ENCODE measurements at regions not wholly inside any gene's neighbourhood (a gene's known extent, or its start where the extent isn't known, plus 50 kb on each side); places are given as distances from the start of the nearest gene placed in this dataset.

GRCh38 chr4:22179124-22179874 lies 230.7 kb upstream of the KCNIP4 start:
- H3K4me3 ChIP-seq (ENCODE audit: control insufficient read depth, low read depth, low read length): no peak overlapping the region
- TF ChIP-seq, protein P1, sequence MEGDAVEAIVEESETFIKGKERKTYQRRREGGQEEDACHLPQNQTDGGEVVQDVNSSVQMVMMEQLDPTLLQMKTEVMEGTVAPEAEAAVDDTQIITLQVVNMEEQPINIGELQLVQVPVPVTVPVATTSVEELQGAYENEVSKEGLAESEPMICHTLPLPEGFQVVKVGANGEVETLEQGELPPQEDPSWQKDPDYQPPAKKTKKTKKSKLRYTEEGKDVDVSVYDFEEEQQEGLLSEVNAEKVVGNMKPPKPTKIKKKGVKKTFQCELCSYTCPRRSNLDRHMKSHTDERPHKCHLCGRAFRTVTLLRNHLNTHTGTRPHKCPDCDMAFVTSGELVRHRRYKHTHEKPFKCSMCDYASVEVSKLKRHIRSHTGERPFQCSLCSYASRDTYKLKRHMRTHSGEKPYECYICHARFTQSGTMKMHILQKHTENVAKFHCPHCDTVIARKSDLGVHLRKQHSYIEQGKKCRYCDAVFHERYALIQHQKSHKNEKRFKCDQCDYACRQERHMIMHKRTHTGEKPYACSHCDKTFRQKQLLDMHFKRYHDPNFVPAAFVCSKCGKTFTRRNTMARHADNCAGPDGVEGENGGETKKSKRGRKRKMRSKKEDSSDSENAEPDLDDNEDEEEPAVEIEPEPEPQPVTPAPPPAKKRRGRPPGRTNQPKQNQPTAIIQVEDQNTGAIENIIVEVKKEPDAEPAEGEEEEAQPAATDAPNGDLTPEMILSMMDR (IDR thresholded peaks at IDR 0.05; ENCODE audit: control insufficient read depth, insufficient read depth, low read depth, low read length, missing control alignments): no peak
- DNase-seq (ENCODE audit: low read depth): peak; percentile 73

DNA sequence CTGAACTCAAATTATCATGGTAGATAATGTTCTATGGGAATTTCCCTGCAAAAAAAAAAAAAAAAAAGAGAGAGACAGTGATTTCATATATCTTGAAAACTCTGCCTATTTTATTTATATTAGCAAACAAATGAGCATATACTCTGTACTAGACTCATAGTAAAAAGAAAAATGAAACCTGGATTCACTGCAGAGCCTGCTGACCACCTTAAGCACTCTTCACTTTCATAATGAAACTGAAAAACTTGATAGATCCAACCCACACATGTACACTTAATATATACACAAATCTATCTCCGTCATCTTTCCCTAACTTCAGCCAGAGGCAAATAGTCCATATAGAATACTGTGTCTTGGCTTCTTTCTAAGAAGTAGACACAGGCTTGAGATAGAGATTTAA lies 226.1 kb upstream of the KCNIP4 start:
- TF ChIP-seq, protein P1 (IDR thresholded peaks at IDR 0.05; ENCODE audit: control insufficient read depth, insufficient read depth, low read depth, low read length, missing control alignments): no peak
- DNase-seq (ENCODE audit: low read depth): no peak
- H3K4me3 ChIP-seq (ENCODE audit: control insufficient read depth, low read depth, low read length): no peak overlapping the region

- TF ChIP-seq, protein P1 (IDR thresholded peaks at IDR 0.05; ENCODE audit: control insufficient read depth, insufficient read depth, low read depth, low read length, missing control alignments): no peak
- H3K4me3 ChIP-seq (ENCODE audit: control insufficient read depth, low read depth, low read length): no peak overlapping the region
- peak; percentile 79 for DNase-seq (ENCODE audit: low read depth)
Observed at GRCh38 chr4:22170353-22170752, 221.8 kb upstream of the KCNIP4 start.

DNA sequence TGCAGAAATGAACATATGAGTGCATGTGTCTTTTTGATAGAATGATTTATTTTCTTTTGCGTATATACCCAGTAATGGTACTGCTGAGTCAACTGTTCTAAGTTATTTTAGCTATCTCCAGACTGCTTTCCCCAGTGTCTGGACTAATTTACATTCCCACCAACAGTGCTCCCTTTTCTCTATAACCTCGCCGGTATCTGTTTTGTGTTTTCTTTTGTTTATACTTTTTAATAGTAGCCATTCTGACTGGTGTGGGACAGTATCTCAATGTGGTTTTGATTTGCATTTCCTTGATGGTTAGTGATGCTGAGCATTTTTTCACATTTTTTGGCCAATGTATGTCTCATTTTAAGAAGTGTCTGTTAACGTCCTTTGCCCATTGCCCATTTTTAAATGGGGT lies 218.6 kb upstream of the KCNIP4 start:
- DNase-seq (ENCODE audit: low read depth): no peak
- H3K4me3 ChIP-seq (ENCODE audit: control insufficient read depth, low read depth, low read length): no peak overlapping the region
- TF ChIP-seq, protein P1 (IDR thresholded peaks at IDR 0.05; ENCODE audit: control insufficient read depth, insufficient read depth, low read depth, low read length, missing control alignments): no peak

DNA sequence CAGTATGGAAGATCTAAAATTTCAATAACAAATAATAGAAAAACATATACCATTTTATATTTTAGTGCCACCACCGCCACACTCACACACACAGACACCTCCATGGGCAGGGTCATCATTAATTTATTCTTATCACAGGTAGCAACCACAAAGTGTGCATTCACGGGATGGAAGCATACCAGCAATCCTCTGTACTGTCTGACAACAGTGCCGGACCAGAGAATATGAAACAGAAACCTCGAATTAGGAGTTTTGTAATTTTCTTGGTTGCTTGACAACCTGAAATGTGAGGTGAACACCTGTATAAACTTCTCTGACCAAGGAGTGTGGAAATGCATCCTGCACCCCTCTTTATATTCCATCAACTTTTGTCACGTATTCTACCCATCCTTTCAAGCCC lies 213.9 kb upstream of the KCNIP4 start:
- TF ChIP-seq, protein P1 (IDR thresholded peaks at IDR 0.05; ENCODE audit: control insufficient read depth, insufficient read depth, low read depth, low read length, missing control alignments): no peak
- H3K4me3 ChIP-seq (ENCODE audit: control insufficient read depth, low read depth, low read length): no peak overlapping the region
- DNase-seq (ENCODE audit: low read depth): no peak

DNA sequence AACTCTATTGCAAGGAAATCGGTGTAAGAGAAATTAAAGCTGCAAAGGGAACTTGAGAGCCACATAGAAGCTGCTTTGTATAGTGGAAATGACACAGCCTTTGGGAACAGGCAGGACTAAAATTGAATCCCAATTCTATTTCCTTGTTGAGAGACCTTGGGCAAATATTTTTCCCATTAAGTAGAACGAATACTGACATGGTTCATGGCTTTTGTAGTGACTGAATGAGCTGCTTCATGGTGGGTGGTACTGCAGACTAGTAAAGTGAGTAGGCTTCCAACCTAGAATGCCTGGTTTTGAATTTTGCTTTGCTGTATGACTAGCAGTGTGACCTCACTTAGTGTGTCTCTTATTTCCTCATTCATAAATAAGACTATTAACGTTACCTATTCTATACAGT lies 182.2 kb upstream of the KCNIP4 start:
- no peak overlapping the region for H3K4me3 ChIP-seq (ENCODE audit: control insufficient read depth, low read depth, low read length)
- DNase-seq (ENCODE audit: low read depth): no peak
- TF ChIP-seq, protein P1 (IDR thresholded peaks at IDR 0.05; ENCODE audit: control insufficient read depth, insufficient read depth, low read depth, low read length, missing control alignments): no peak
